HG03442 (cell line): ENCODE measurements at regions not wholly inside any gene's neighbourhood (a gene's known extent, or its start where the extent isn't known, plus 50 kb on each side); places are given as distances from the start of the nearest gene placed in this dataset.
"Not testable (repeated sequence)": the region's sequence is repeated elsewhere in the genome, so short reads cannot be mapped to it uniquely, and the experiment has no call there.

Experiments used
- ATAC-seq: cut with Tn5 transposase; IDR thresholded peaks from one replicate; pipeline ENCODE4 v1.9.1; 2021; ENCODE audit warnings: mild to moderate bottlenecking, moderate library complexity; ENCODE audit not compliant: unreplicated experiment

DNA sequence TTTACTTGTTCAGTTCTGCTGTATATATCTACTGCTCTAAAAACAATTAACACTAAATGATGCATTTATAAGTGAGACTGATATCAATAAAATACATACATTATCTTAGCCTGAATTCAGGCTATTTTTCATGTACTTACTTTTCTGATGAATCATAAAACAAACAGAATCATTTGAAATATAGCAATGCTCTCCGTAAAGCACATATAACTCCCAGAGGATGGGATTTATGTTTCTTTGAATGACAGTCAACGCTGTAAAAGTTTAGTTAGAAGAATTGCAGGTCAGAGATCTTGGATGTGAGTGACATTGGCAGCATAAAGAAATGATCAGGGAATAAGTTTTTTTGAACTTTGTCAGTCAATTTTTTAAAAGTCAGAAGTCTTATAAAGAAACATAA lies 740.2 kb upstream of the NOVA1 start:
- ATAC-seq = no peak

- ATAC-seq = not testable (repeated sequence)
These were observed 765.2 kb upstream of the NOVA1 start for GRCh38 chr14:27363036-27363435.

GRCh38 chr14:27366596-27366995 lies 768.8 kb upstream of the NOVA1 start:
- no peak for ATAC-seq

GRCh38 chr14:27367345-27367744 lies 769.5 kb upstream of the NOVA1 start:
- ATAC-seq = no peak

- no peak for ATAC-seq
These were observed 772.2 kb upstream of the NOVA1 start for GRCh38 chr14:27370074-27370473.

- ATAC-seq = no peak
These were observed 772.9 kb upstream of the NOVA1 start for GRCh38 chr14:27370775-27371174.

DNA sequence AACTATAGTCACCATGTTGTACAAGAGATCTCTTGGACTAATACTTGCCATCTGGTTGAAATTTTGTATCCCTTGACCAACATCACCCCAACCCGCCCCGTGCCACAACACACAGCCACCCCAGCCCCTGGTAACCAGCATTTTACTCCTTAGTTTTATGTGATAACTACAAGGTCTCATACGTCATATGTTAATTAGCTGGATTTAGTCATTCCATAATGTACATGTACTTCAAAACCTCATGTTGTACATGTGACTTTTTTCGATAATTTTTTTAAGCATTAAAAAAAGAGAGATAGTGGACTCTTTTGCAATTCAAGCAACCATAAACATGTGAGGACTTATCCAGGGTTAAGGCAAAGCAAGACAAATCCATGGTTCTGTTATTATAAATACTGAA lies 773.4 kb upstream of the NOVA1 start:
- ATAC-seq = no peak

- ATAC-seq = no peak
These were observed 774.0 kb upstream of the NOVA1 start for GRCh38 chr14:27371868-27372267.

DNA sequence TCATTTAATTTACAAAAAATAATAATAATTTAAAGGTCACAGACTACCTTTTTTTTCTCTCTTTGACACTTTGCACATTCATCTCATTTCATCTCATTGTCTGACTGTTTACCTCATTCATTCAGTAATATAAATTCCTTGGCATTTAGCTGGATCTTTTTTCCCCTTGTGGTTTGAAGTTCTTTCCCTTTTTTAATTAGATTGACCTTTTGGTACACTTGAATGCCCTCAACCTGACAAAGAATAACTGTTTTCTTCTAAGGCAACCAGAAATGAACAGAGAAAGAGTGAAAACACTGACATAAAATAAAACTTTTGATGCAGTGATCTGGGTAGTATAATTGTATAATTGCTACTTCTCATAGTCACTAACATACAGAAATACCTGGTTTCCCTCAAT lies 774.9 kb upstream of the NOVA1 start:
- ATAC-seq = no peak

GRCh38 chr14:27384124-27384523 lies 786.3 kb upstream of the NOVA1 start:
- no peak for ATAC-seq

- no peak for ATAC-seq
These were observed 788.6 kb upstream of the NOVA1 start for GRCh38 chr14:27386391-27386790.

GRCh38 chr14:27387463-27387862 lies 789.6 kb upstream of the NOVA1 start:
- ATAC-seq = no peak

- ATAC-seq = no peak
These were observed 791.6 kb upstream of the NOVA1 start for GRCh38 chr14:27389402-27389801.

DNA sequence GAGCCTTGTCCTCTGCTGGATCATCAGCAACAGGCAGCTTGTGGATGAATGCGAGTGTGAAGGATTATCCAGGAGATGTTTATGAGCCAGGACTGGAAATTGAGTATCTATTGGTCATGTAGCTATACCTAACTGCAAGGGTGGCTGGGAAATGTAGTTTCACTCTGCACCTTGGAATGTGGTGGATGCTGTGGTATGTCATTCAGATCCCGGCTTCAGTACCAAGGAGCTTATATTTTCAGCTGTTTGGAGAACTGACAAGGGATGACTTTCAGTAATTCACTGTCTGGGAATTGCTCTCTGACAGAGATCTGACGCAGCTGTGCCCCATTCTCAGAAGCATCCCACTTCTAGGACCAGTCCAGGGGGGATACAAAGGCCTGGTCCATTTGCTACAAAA lies 792.3 kb upstream of the NOVA1 start:
- no peak for ATAC-seq

- ATAC-seq = no peak
These were observed 793.5 kb upstream of the NOVA1 start for GRCh38 chr14:27391331-27391730.

DNA sequence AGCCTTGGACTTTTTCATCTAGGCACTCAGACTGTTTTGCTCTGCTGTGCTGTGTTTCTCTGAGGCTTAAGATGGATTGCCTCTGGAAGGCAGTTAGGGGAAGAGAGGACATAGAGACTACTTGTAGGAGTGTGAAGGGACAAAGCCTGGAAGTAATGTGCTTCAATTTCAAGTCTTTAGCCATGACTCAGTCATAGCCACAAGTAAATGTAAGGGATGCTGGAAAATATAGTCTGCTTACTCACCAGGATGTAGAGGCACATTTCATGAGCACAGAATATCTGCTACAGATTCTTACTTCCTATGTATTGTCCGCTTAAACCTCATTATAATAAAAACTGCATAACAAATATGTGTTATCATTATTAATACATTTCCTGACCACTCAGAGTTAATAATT lies 794.3 kb upstream of the NOVA1 start:
- ATAC-seq = no peak

GRCh38 chr14:27409944-27410343 lies 812.1 kb upstream of the NOVA1 start:
- no peak for ATAC-seq

DNA sequence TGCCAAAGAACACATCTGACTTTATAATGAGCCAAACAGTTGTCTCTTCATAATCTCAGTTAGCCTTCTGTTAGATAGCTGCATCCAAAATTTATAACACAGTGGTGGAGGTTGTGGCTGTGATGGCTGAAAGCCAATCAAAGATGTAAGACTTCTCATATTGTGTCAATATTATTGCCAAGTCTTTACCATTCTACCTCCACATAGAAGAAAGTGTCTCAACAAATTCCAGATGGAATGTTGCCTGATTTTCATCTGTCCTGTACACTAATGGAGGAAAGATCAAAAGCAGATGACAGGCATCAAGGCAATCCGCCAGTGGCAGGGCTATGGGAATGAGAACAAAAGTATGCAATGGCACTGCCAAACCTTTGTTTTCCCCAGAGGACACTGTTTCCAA lies 813.1 kb upstream of the NOVA1 start:
- no peak for ATAC-seq

- ATAC-seq = no peak
These were observed 830.0 kb upstream of the NOVA1 start for GRCh38 chr14:27427796-27428195.

DNA sequence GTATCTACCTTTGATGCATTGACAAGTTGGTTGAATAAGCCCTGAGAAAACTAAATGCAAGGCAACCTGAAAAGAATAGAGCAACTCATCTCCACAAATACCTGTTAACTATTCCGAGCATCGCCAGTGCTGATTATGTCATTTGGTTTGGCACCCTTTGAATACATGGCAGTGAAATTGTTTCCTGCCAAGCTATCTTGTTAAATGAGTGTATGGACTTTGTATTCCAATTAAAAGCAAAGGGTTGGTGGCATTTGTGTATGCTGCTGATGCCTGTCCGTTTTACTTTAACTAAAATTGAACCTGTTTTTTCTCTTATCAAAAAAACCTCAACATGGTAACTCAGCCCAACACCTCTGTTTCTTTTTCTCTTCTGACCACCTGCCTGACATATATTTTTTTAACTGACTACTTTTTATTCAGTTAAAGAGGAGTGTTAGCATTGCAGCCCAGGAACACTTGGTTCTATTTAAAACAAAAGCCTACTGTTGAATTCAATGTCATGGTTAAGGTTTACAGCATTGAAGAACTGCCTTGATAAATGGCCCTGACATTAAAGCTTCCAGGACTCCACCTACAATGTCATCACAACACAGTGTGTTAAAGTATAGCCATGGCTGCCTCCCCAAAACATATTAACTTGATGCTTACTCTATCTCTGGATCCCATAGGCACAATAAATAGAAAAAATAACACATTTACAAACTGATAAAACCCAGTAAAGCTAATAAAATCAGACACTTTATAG lies 838.3 kb upstream of the NOVA1 start:
- ATAC-seq = no peak

- no peak for ATAC-seq
These were observed 886.8 kb upstream of the NOVA1 start for GRCh38 chr14:27484633-27485032.

GRCh38 chr14:27485193-27485592 lies 887.4 kb upstream of the NOVA1 start:
- ATAC-seq = no peak

DNA sequence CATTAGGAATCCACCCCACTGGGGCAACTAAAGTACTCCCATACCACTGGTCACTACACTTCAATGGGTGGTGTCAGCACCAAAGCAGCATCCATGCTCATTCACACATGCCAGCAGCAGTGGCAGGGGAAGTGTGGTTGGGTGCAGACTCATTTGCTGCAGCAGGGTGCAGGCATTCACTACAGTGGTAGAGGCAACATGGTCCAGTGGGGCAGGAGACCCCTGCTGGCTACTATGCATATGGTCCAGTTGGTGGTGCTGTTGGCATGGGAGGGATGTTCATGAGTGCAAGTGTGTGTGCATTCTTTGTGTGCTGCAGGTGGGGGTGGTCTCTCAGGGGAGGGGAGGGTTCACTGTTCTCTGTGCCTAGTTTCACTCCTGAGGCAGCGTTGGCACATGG lies 908.4 kb upstream of the NOVA1 start:
- no peak for ATAC-seq
